Breast epithelium (tissue), 3 donors: ENCODE measurements at regions not wholly inside any gene's neighbourhood (a gene's known extent, or its start where the extent isn't known, plus 50 kb on each side); places are given as distances from the start of the nearest gene placed in this dataset.

Source experiments
- CTCF ChIP-seq, 3 donors: fragments of 450-650 bp; IDR thresholded peaks; one replicate each; pipeline ENCODE4 v1.5.1; 2016 to 2017; ENCODE audit warnings: antibody characterized with exemption in 3 of 3, mild to moderate bottlenecking in 3 of 3, moderate library complexity in 3 of 3
- POLR2A ChIP-seq: fragments of 450-650 bp; IDR thresholded peaks from one replicate; pipeline ENCODE4 v1.6.1; 2016; ENCODE audit warnings: antibody characterized with exemption, mild to moderate bottlenecking, moderate library complexity
- POLR2AphosphoS5 ChIP-seq, 3 donors: sonication (generic); formaldehyde crosslinking; IDR thresholded peaks; one replicate each; pipeline ENCODE4 v1.6.1; 2017; ENCODE audit warnings: antibody characterized with exemption in 3 of 3

- no peak for TF ChIP-seq CTCF (IDR thresholded peaks at IDR 0.05)
- no peak for TF ChIP-seq POLR2A
- TF ChIP-seq POLR2AphosphoS5 (IDR thresholded peaks at IDR 0.05), result no peak
Measured at GRCh38 chr2:23123686-23124085, 261.3 kb upstream of the KLHL29 start.
